Sigmoid colon (tissue), 6 donors: ENCODE measurements at regions not wholly inside any gene's neighbourhood (a gene's known extent, or its start where the extent isn't known, plus 50 kb on each side); places are given as distances from the start of the nearest gene placed in this dataset.

Experiments
- DNase-seq: peaks from one replicate; pipeline ENCODE4 v3.0.0-alpha.2; 2019
- H3K27ac ChIP-seq, 4 donors: fragments of 200-600 bp; sonication (generic); one replicate each; pipeline ENCODE4 v1.5.1; 2016 to 2019; ENCODE audit warnings: mild to moderate bottlenecking in 1 of 4
- H3K27me3 ChIP-seq, 3 donors: fragments of 200-600 bp; sonication (generic); one replicate each; pipeline ENCODE4 v1.5.1; 2019; ENCODE audit warnings: mild to moderate bottlenecking in 1 of 3
- H3K36me3 ChIP-seq, 4 donors: fragments of 200-600 bp; sonication (generic); one replicate each; pipeline ENCODE4 v1.5.1; 2016 to 2019
- H3K4me1 ChIP-seq, 4 donors: fragments of 200-600 bp; sonication (generic); one replicate each; pipeline ENCODE4 v1.5.1; 2017 to 2019
- H3K4me3 ChIP-seq, 4 donors: fragments of 200-600 bp; sonication (generic); one replicate each; pipeline ENCODE4 v1.5.1; 2017 to 2019; ENCODE audit warnings: mild to moderate bottlenecking in 2 of 4, moderate library complexity in 1 of 4
- H3K9me3 ChIP-seq, 4 donors: fragments of 200-600 bp in 3 of 4; sonication (generic) in 3 of 4; one replicate each; pipeline versions ENCODE4 v1.5.1 to v1.6.1; 2013 to 2019
- CTCF ChIP-seq, 4 experiments: fragments of 450-650 bp in 3 of 4; fragments of 200-600 bp in 1 of 4; IDR thresholded peaks; one replicate each; pipeline ENCODE4 v1.5.1; 2016 to 2019; ENCODE audit warnings: antibody characterized with exemption in 4 of 4, mild to moderate bottlenecking in 3 of 4, moderate library complexity in 2 of 4
- EP300 ChIP-seq, 4 donors: sonication (generic); formaldehyde crosslinking; IDR thresholded peaks; one replicate each; pipeline ENCODE4 v1.6.1; 2017; ENCODE audit warnings: antibody characterized with exemption in 4 of 4
- POLR2A ChIP-seq, 2 donors: fragments of 450-650 bp; IDR thresholded peaks; one replicate each; pipeline ENCODE4 v1.6.1; 2016; ENCODE audit warnings: antibody characterized with exemption in 2 of 2, mild to moderate bottlenecking in 2 of 2, moderate library complexity in 2 of 2
- POLR2AphosphoS5 ChIP-seq, 4 donors: sonication (generic); formaldehyde crosslinking; IDR thresholded peaks; one replicate each; pipeline ENCODE4 v1.6.1; 2017; ENCODE audit warnings: antibody characterized with exemption in 4 of 4
- whole genome bisulfite sequencing, 2 donors: extraction: QIAGEN DNeasy Blood & Tissue Kit; methylation state at CpG; one replicate each; pipeline ENCODE4 v1.1.7; 2013; 5-methylcytosine and 5-hydroxymethylcytosine counted together
- intact Hi-C: fragments of 100-400 bp; cut with DNase I; formaldehyde crosslinking; loops from one replicate; pipeline ENCODE4 v1.15.1; 2023
- donor health status: healthy with polysubstance abuse.
- donor health status: healthy.

GRCh38 chr22:26906464-26906863 is 249.1 kb downstream of the MIAT start:
- no peak for DNase-seq
- TF ChIP-seq CTCF (IDR thresholded peaks at IDR 0.05) (no peak), EP300 (IDR thresholded peaks at IDR 0.05) (no peak), POLR2A (IDR thresholded peaks at IDR 0.05) (no peak), POLR2AphosphoS5 (IDR thresholded peaks at IDR 0.05) (no peak)
- intact Hi-C loops: no loop called here
- peaks cover 0 to 13% (median 0%) of the 10 kb centered on the region in 3 donors for H3K27me3 ChIP-seq
- 64 to 74% methylated on average over 10 of the region's 10 CpGs for WGBS, 2 donors
- H3K36me3 ChIP-seq: no peaks in the 10 kb centered on the region
- H3K4me3 ChIP-seq: no peak overlapping the region
- no peak overlapping the region for H3K27ac ChIP-seq
- no peaks in the 10 kb centered on the region for H3K4me1 ChIP-seq
- H3K9me3 ChIP-seq: no peaks in the 10 kb centered on the region

GRCh38 chr22:26907366-26907765 is 250.0 kb downstream of the MIAT start:
- H3K27ac ChIP-seq: no peak overlapping the region
- H3K4me1 ChIP-seq: no peaks in the 10 kb centered on the region
- intact Hi-C loops: no loop called here
- H3K36me3 ChIP-seq: no peaks in the 10 kb centered on the region
- H3K9me3 ChIP-seq: no peaks in the 10 kb centered on the region
- DNase-seq: no peak
- no peak for TF ChIP-seq EP300 (IDR thresholded peaks at IDR 0.05)
- TF ChIP-seq CTCF (IDR thresholded peaks at IDR 0.05): no peak
- H3K4me3 ChIP-seq: no peak overlapping the region
- 93 to 97% methylated on average over 2 of the region's 2 CpGs for WGBS, 2 donors
- H3K27me3 ChIP-seq: peaks cover 0 to 13% (median 0%) of the 10 kb centered on the region in 3 donors

GRCh38 chr22:26910845-26911244 is 253.5 kb downstream of the MIAT start:
- no peaks in the 10 kb centered on the region for H3K36me3 ChIP-seq
- no peak overlapping the region for H3K4me3 ChIP-seq
- H3K27me3 ChIP-seq: peaks cover 0 to 10% (median 0%) of the 10 kb centered on the region in 3 donors
- intact Hi-C loops: no loop called here
- H3K4me1 ChIP-seq: no peaks in the 10 kb centered on the region
- TF ChIP-seq EP300 (IDR thresholded peaks at IDR 0.05) (no peak), CTCF (IDR thresholded peaks at IDR 0.05) (no peak), POLR2A (IDR thresholded peaks at IDR 0.05) (no peak), POLR2AphosphoS5 (IDR thresholded peaks at IDR 0.05) (no peak)
- H3K27ac ChIP-seq: no peak overlapping the region
- WGBS, 2 donors: 29 to 52% methylated on average over 4 of the region's 4 CpGs
- no peak for DNase-seq
- H3K9me3 ChIP-seq: no peaks in the 10 kb centered on the region

- peaks cover 0 to 10% (median 0%) of the 10 kb centered on the region in 3 donors for H3K27me3 ChIP-seq
- no peak for DNase-seq
- 40 to 48% methylated on average over 23 of the region's 23 CpGs for WGBS, 2 donors
- H3K4me1 ChIP-seq: no peaks in the 10 kb centered on the region
- no peak overlapping the region for H3K27ac ChIP-seq
- H3K9me3 ChIP-seq: no peaks in the 10 kb centered on the region
- no peak overlapping the region for H3K4me3 ChIP-seq
- TF ChIP-seq POLR2A (IDR thresholded peaks at IDR 0.05) (no peak), EP300 (IDR thresholded peaks at IDR 0.05) (no peak), POLR2AphosphoS5 (IDR thresholded peaks at IDR 0.05) (no peak), CTCF (IDR thresholded peaks at IDR 0.05) (no peak)
- intact Hi-C loops: no loop called here
- no peaks in the 10 kb centered on the region for H3K36me3 ChIP-seq
These were observed 255.4 kb downstream of the MIAT start for GRCh38 chr22:26912655-26913345.
